Keratinocyte (primary cell): ENCODE measurements at regions not wholly inside any gene's neighbourhood (a gene's known extent, or its start where the extent isn't known, plus 50 kb on each side); places are given as distances from the start of the nearest gene placed in this dataset.

Experiments used
- DNase-seq: peaks from one replicate; pipeline ENCODE4 v3.0.0-alpha.2; 2011; ENCODE audit warnings: low read depth, missing footprints, low spot score
- FAIRE-seq: peaks from 2 replicates; lab custom pipeline; 2011; peaks lifted over from hg19 to GRCh38; lab: Jason Lieb, UNC
- H2AFZ ChIP-seq: 2 replicates; pipeline ENCODE4 v1.6.0; 2012; ENCODE audit warnings: low read length, control low read depth, inconsistent platforms; ENCODE audit not compliant: control insufficient read depth
- H3K27ac ChIP-seq: 2 replicates; pipeline ENCODE4 v1.5.1; 2011; ENCODE audit warnings: low read length; ENCODE audit not compliant: control insufficient read depth, insufficient read depth
- H3K27me3 ChIP-seq: 3 replicates; pipeline ENCODE4 v1.6.0; 2011; ENCODE audit warnings: low read length; ENCODE audit not compliant: control insufficient read depth, insufficient read depth; ENCODE audit errors: extremely low read depth
- H3K36me3 ChIP-seq, 2 experiments: 2 replicates in 1 of 2; 3 replicates in 1 of 2; pipeline ENCODE4 v1.5.1; 2011; ENCODE audit warnings: low read length in 2 of 2, mild to moderate bottlenecking in 1 of 2; ENCODE audit not compliant: control insufficient read depth in 2 of 2, insufficient read depth in 2 of 2; ENCODE audit errors: extremely low read depth in 1 of 2
- H3K4me1 ChIP-seq: 3 replicates; pipeline ENCODE4 v1.5.1; 2011; ENCODE audit warnings: low read length; ENCODE audit not compliant: control insufficient read depth, insufficient read depth; ENCODE audit errors: extremely low read depth
- H3K4me2 ChIP-seq: 3 replicates; pipeline ENCODE4 v1.6.0; 2011; ENCODE audit warnings: low read depth, low read length; ENCODE audit not compliant: control insufficient read depth, insufficient read depth; ENCODE audit errors: extremely low read depth
- H3K4me3 ChIP-seq, 3 experiments: fragments of 200-600 bp in 1 of 3; sonication (generic) in 1 of 3; 2 replicates in 2 of 3; 3 replicates in 1 of 3; pipeline ENCODE4 v1.5.1; 2011 to 2016; ENCODE audit warnings: low read length in 3 of 3, mild to moderate bottlenecking in 3 of 3, control low read depth in 2 of 3, inconsistent platforms in 1 of 3, low read depth in 1 of 3, mixed read lengths in 1 of 3, mixed run types in 1 of 3, moderate library complexity in 1 of 3; ENCODE audit not compliant: control insufficient read depth in 2 of 3, insufficient read depth in 2 of 3; ENCODE audit errors: extremely low read depth in 1 of 3
- H3K79me2 ChIP-seq: 2 replicates; pipeline ENCODE4 v1.6.0; 2012; ENCODE audit warnings: low read length; ENCODE audit not compliant: control insufficient read depth, insufficient read depth
- H3K9ac ChIP-seq: 3 replicates; pipeline ENCODE4 v1.6.0; 2011; ENCODE audit warnings: low read length; ENCODE audit not compliant: control insufficient read depth, insufficient read depth; ENCODE audit errors: extremely low read depth
- H3K9me1 ChIP-seq: 3 replicates; pipeline ENCODE4 v1.6.0; 2011; ENCODE audit warnings: low read length; ENCODE audit not compliant: control insufficient read depth, insufficient read depth; ENCODE audit errors: extremely low read depth
- H3K9me3 ChIP-seq: 2 replicates; pipeline ENCODE4 v1.5.1; 2012; ENCODE audit warnings: low read depth, low read length; ENCODE audit not compliant: control insufficient read depth
- H4K20me1 ChIP-seq: 3 replicates; pipeline ENCODE4 v1.6.0; 2011; ENCODE audit warnings: low read length; ENCODE audit not compliant: control insufficient read depth, insufficient read depth; ENCODE audit errors: extremely low read depth
- CTCF ChIP-seq, 3 experiments: IDR thresholded peaks in 1 of 3; conservative IDR thresholded peaks in 1 of 3; optimal IDR thresholded peaks in 1 of 3; 2 replicates in 2 of 3; 3 replicates in 1 of 3; pipeline versions ENCODE3 to v1.5.1; 2011; ENCODE audit warnings: low read length in 3 of 3, mild to moderate bottlenecking in 3 of 3, moderate library complexity in 2 of 3, control low read depth in 1 of 3, inconsistent platforms in 1 of 3; ENCODE audit not compliant: insufficient read depth in 2 of 3; ENCODE audit errors: extremely low read depth in 1 of 3
- EZH2 ChIP-seq: IDR thresholded peaks from one replicate; pipeline ENCODE4 v1.6.1; 2012; ENCODE audit warnings: inconsistent platforms, mild to moderate bottlenecking, low read length, moderate library complexity
- dilution Hi-C: fragments of 300-500 bp; cut with MboI; formaldehyde crosslinking; loops from one replicate; pipeline ENCODE4 v1.7.0; 2020; ENCODE audit warnings: low sequenced_read_pairs; ENCODE audit not compliant: extremely low pct_ligation_motif_present

GRCh38 chr3:22315925-22316324, 564.9 kb upstream of the ZNF385D start:
- no peak overlapping the region for H2AFZ ChIP-seq
- no peaks in the 10 kb centered on the region for H3K36me3 ChIP-seq
- FAIRE-seq (no peak), DNase-seq (no peak)
- no peaks in the 10 kb centered on the region for H3K9me3 ChIP-seq
- TF ChIP-seq CTCF (optimal IDR thresholded peaks at IDR 0.05 in 1 of 3, IDR thresholded peaks at IDR 0.05 in 1 of 3, conservative IDR thresholded peaks at IDR 0.05 in 1 of 3; ENCODE audit: extremely low read depth in 1 of 3, insufficient read depth in 2 of 3, low read length in 3 of 3) (no peak), EZH2 (no peak)
- H4K20me1 ChIP-seq: no peaks in the 10 kb centered on the region
- no peaks in the 10 kb centered on the region for H3K4me1 ChIP-seq
- no peak overlapping the region for H3K4me2 ChIP-seq
- H3K9ac ChIP-seq: no peak overlapping the region
- no peaks in the 10 kb centered on the region for H3K79me2 ChIP-seq
- no peaks in the 10 kb centered on the region for H3K27me3 ChIP-seq
- no peaks in the 10 kb centered on the region for H3K9me1 ChIP-seq
- no peak overlapping the region for H3K27ac ChIP-seq
- dilution Hi-C loops: no loop called here
- H3K4me3 ChIP-seq: no peak overlapping the region

GRCh38 chr3:22318325-22318724, 567.3 kb upstream of the ZNF385D start:
- Histone ChIP-seq H2AFZ (no peak overlapping the region), H3K9ac (no peak overlapping the region), H4K20me1 (no peaks in the 10 kb centered on the region), H3K27me3 (no peaks in the 10 kb centered on the region), H3K4me1 (no peaks in the 10 kb centered on the region), H3K9me1 (no peaks in the 10 kb centered on the region), H3K27ac (no peak overlapping the region), H3K4me2 (no peak overlapping the region), H3K36me3 (no peaks in the 10 kb centered on the region), H3K9me3 (no peaks in the 10 kb centered on the region), H3K79me2 (no peaks in the 10 kb centered on the region), H3K4me3 (no peak overlapping the region)
- TF ChIP-seq EZH2 (no peak), CTCF (optimal IDR thresholded peaks at IDR 0.05 in 1 of 3, IDR thresholded peaks at IDR 0.05 in 1 of 3, conservative IDR thresholded peaks at IDR 0.05 in 1 of 3; ENCODE audit: extremely low read depth in 1 of 3, insufficient read depth in 2 of 3, low read length in 3 of 3) (no peak)
- DNase-seq (no peak), FAIRE-seq (no peak)
- dilution Hi-C loops: no loop called here
